Naive B cell (primary cell): ENCODE measurements at regions not wholly inside any gene's neighbourhood (a gene's known extent, or its start where the extent isn't known, plus 50 kb on each side); places are given as distances from the start of the nearest gene placed in this dataset.
"Not testable (repeated sequence)": the region's sequence is repeated elsewhere in the genome, so short reads cannot be mapped to it uniquely, and the experiment has no call there.

Experiments used
- ATAC-seq, 2 donors: fragments of 150-1000 bp; cut with Tn5 transposase; 2 replicates each; pipeline ENCODE4 v1.10.0; 2021; ENCODE audit warnings: low read depth in 2 of 2, mild to moderate bottlenecking in 2 of 2, moderate library complexity in 2 of 2
- DNase-seq: peaks from one replicate; pipeline ENCODE4 v3.0.0; 2022
- H3K27ac Mint-ChIP-seq, 6 donors: one replicate each; pipeline ENCODE4 v1.8.0; 2020 to 2022; ENCODE audit warnings: mild to moderate bottlenecking in 6 of 6, mixed read lengths in 6 of 6, moderate library complexity in 5 of 6, inconsistent platforms in 2 of 6
- H3K27me3 Mint-ChIP-seq, 3 donors: one replicate each; pipeline ENCODE4 v1.8.0; 2021 to 2022; ENCODE audit warnings: mixed read lengths in 3 of 3, mild to moderate bottlenecking in 1 of 3
- H3K36me3 Mint-ChIP-seq, 2 donors: one replicate each; pipeline ENCODE4 v1.8.0; 2020 to 2022; ENCODE audit warnings: mixed read lengths in 2 of 2, inconsistent platforms in 1 of 2, mild to moderate bottlenecking in 1 of 2
- H3K4me1 Mint-ChIP-seq, 3 donors: one replicate each; pipeline ENCODE4 v1.8.0; 2020 to 2022; ENCODE audit warnings: mixed read lengths in 3 of 3, inconsistent platforms in 1 of 3, mild to moderate bottlenecking in 1 of 3, moderate library complexity in 1 of 3
- H3K4me3 Mint-ChIP-seq, 8 donors: one replicate each; pipeline ENCODE4 v1.8.0; 2020 to 2022; ENCODE audit warnings: mild to moderate bottlenecking in 8 of 8, mixed read lengths in 8 of 8, moderate library complexity in 8 of 8, inconsistent platforms in 2 of 8
- H3K9me3 Mint-ChIP-seq, 7 donors: one replicate each; pipeline ENCODE4 v1.8.0; 2020 to 2022; ENCODE audit warnings: mixed read lengths in 7 of 7, mild to moderate bottlenecking in 5 of 7, inconsistent platforms in 2 of 7, moderate library complexity in 1 of 7

DNA sequence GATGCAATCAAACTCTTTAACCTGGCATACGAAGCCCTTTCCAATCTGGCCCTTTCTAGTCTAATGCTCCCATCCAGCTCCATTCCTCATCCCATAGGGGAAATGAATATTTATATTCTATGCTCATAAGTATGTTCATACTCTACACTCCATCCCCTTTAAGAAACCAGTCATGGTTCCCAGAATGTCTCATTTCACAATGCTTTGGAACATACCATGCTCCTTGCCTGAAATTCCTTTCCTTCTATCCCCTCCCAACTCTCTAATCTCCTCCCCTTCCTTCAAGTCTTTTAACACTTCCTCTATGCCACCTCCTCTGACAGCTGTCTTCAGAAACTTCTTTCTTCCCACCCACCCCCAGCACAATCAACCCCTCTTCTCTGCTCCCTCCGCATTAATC, 207.0 kb upstream of the CAND1 start:
- H3K4me3 Mint-ChIP-seq = no peak overlapping the region
- no peaks in the 10 kb centered on the region for H3K36me3 Mint-ChIP-seq
- ATAC-seq (no peak), DNase-seq (no peak)
- H3K27ac Mint-ChIP-seq = no peak overlapping the region
- H3K27me3 Mint-ChIP-seq = peaks cover 26 to 43% (median 31%) of the 10 kb centered on the region in 3 donors
- peaks cover 0 to 5% (median 0%) of the 10 kb centered on the region in 7 donors for H3K9me3 Mint-ChIP-seq
- H3K4me1 Mint-ChIP-seq = no peaks in the 10 kb centered on the region

GRCh38 chr12:67067453-67068203, 201.5 kb upstream of the CAND1 start:
- H3K27ac Mint-ChIP-seq = peak overlapping the region in 1 of 6 donors; percentile 60
- ATAC-seq = no peak
- no peaks in the 10 kb centered on the region for H3K36me3 Mint-ChIP-seq
- peaks cover 50 to 69% (median 55%) of the 10 kb centered on the region in 3 donors for H3K27me3 Mint-ChIP-seq
- DNase-seq = no peak
- peak overlapping the region in 7 of 8 donors; percentile 72 to 95 (median 86) for H3K4me3 Mint-ChIP-seq
- peaks cover 0 to 5% (median 0%) of the 10 kb centered on the region in 7 donors for H3K9me3 Mint-ChIP-seq
- peaks cover 15 to 28% (median 20%) of the 10 kb centered on the region in 3 donors for H3K4me1 Mint-ChIP-seq

DNA sequence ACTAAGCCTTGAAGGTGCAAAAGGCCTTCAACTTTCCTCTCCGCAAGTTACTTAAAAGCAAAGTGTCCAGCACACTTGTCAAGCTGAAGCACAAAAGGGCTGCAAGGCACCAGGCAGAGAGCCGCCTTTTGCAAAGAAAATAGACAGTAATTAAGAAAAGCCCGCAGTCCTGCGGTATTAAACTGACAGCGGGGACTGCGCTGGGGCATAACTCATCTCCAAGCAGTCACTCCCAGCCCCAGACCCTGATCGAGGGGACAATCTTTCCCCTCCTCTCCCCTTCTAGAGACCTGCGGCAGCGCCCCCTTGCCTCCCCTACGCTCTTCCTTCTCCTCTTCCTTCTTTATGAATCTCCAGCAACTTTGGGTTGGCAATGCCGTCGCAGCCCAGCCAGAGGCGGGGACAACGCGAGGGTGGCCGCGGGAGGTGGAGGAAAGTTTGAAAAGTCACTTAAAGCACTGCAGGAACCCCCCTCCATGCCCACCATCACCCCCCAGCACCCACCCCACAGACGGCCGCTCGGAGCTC, 200.9 kb upstream of the CAND1 start:
- peaks cover 50 to 69% (median 53%) of the 10 kb centered on the region in 3 donors for H3K27me3 Mint-ChIP-seq
- no peak for DNase-seq

DNA sequence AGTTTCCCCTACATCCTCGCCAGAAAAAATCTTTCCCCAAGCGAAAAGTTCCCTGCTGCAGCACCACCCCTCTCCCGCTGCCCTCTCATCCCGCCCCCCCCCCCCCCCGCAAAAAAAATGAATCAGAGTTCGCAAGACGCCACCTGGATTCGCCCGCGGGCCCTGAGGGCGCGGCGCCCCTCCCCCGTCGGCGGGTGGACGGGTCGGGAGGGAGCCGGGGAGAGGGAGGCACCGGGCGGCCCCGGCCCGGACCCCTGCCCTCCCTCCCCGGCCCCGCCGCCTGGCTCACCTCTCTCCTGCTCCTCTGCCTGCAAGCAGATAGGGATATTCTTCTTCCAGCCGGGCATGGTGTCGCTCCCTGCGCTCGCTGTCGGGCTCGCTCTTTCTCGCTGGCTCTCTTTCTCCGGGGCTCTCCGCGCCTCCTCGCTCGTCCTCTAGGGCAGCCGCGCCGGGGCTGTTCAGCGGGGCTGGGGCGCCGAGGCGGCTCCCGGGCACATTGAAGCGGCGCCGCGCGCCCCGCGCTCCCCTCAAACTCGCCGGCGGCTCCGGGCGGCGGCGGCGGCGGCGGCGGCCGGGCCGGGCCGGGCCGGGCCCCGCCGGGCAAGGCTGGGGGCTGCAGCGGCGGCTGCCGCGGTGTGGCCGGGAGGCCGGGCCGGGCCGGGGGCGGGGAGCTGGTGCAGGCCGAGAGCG, 200.3 kb upstream of the CAND1 start:
- H3K4me3 Mint-ChIP-seq = peak overlapping the region; percentile 72 to 95 (median 90)
- H3K36me3 Mint-ChIP-seq = no peaks in the 10 kb centered on the region
- ATAC-seq = peak; percentile 64 to 70
- H3K4me1 Mint-ChIP-seq = peaks cover 15 to 28% (median 20%) of the 10 kb centered on the region in 3 donors
- peaks cover 0 to 5% (median 0%) of the 10 kb centered on the region in 7 donors for H3K9me3 Mint-ChIP-seq
- no peak for DNase-seq
- no peak overlapping the region for H3K27ac Mint-ChIP-seq
- H3K27me3 Mint-ChIP-seq = peaks cover 50 to 74% (median 59%) of the 10 kb centered on the region in 3 donors

More for the DNA sequence above, 200.9 kb upstream of the CAND1 start:
- peaks cover 15 to 28% (median 20%) of the 10 kb centered on the region in 3 donors for H3K4me1 Mint-ChIP-seq
- ATAC-seq = peak in 1 of 2 donors; percentile 22
- peaks cover 0 to 5% (median 0%) of the 10 kb centered on the region in 7 donors for H3K9me3 Mint-ChIP-seq
- H3K36me3 Mint-ChIP-seq = no peaks in the 10 kb centered on the region
- peak overlapping the region in 1 of 6 donors; percentile 73 for H3K27ac Mint-ChIP-seq
- peak overlapping the region; percentile 72 to 95 (median 87) for H3K4me3 Mint-ChIP-seq

GRCh38 chr12:67069451-67070306, 199.5 kb upstream of the CAND1 start:
- Mint-ChIP-seq H3K4me1 (peaks cover 15 to 28% (median 20%) of the 10 kb centered on the region in 3 donors), H3K4me3 (peak overlapping the region; percentile 75 to 87 (median 80)), H3K27me3 (peaks cover 50 to 78% (median 66%) of the 10 kb centered on the region in 3 donors), H3K36me3 (no peaks in the 10 kb centered on the region), H3K9me3 (peaks cover 0 to 5% (median 0%) of the 10 kb centered on the region in 7 donors), H3K27ac (peak overlapping the region in 3 of 6 donors; percentile 36 to 83 (median 60))
- DNase-seq (no peak), ATAC-seq (peak; percentile 60 to 63)

DNA sequence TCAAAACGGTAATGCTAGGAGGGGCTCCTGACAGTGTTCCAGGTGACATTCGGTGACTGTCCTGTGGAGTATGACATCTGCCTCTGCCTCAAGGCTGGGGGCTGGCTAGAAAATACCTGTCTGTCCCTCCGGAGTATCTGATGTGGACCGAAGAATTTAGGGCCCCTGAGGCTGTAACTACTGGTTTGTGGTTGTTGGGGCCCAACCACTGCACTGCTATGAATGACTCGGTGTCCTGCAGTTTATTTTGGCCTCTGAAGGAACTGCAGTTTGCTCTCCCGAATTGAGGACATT, 198.9 kb upstream of the CAND1 start:
- DNase-seq (no peak), ATAC-seq (no peak)
- Mint-ChIP-seq H3K27ac (peak overlapping the region in 2 of 6 donors; percentile 36 to 60), H3K27me3 (peaks cover 51 to 82% (median 72%) of the 10 kb centered on the region in 3 donors), H3K9me3 (peaks cover 0 to 5% (median 0%) of the 10 kb centered on the region in 7 donors), H3K4me1 (peaks cover 15 to 28% (median 20%) of the 10 kb centered on the region in 3 donors), H3K4me3 (peak overlapping the region; percentile 75 to 87 (median 80)), H3K36me3 (no peaks in the 10 kb centered on the region)

GRCh38 chr12:67070604-67071003, 198.6 kb upstream of the CAND1 start:
- H3K27me3 Mint-ChIP-seq = peaks cover 52 to 82% (median 76%) of the 10 kb centered on the region in 3 donors
- peaks cover 15 to 28% (median 20%) of the 10 kb centered on the region in 3 donors for H3K4me1 Mint-ChIP-seq
- ATAC-seq = no peak

GRCh38 chr12:67072281-67072680, 196.9 kb upstream of the CAND1 start:
- DNase-seq, H3K27ac Mint-ChIP-seq, H3K9me3 Mint-ChIP-seq, H3K36me3 Mint-ChIP-seq, H3K4me3 Mint-ChIP-seq, ATAC-seq: not testable (repeated sequence)
- Mint-ChIP-seq H3K4me1 (peaks cover 15 to 28% (median 20%) of the 10 kb centered on the region in 3 donors), H3K27me3 (peaks cover 45 to 80% (median 73%) of the 10 kb centered on the region in 3 donors)

More at GRCh38 chr12:67070604-67071003, 198.6 kb upstream of the CAND1 start:
- H3K27ac Mint-ChIP-seq = no peak overlapping the region
- peak overlapping the region; percentile 45 to 81 (median 80) for H3K4me3 Mint-ChIP-seq
- peaks cover 0 to 5% (median 0%) of the 10 kb centered on the region in 7 donors for H3K9me3 Mint-ChIP-seq
- no peaks in the 10 kb centered on the region for H3K36me3 Mint-ChIP-seq
- DNase-seq = no peak

- Mint-ChIP-seq H3K36me3 (no peaks in the 10 kb centered on the region), H3K9me3 (peaks cover 0 to 5% (median 0%) of the 10 kb centered on the region in 7 donors), H3K27me3 (peaks cover 35 to 69% (median 62%) of the 10 kb centered on the region in 3 donors), H3K4me3 (no peak overlapping the region), H3K4me1 (peaks cover 12 to 19% (median 13%) of the 10 kb centered on the region in 3 donors), H3K27ac (peak overlapping the region in 1 of 6 donors; percentile 18)
- no peak for ATAC-seq
- no peak for DNase-seq
Measured at GRCh38 chr12:67073336-67073735, 195.8 kb upstream of the CAND1 start.

GRCh38 chr12:67074072-67074471, 195.1 kb upstream of the CAND1 start:
- Mint-ChIP-seq H3K4me3 (no peak overlapping the region), H3K4me1 (peaks cover 7 to 12% (median 8%) of the 10 kb centered on the region in 3 donors), H3K27ac (no peak overlapping the region), H3K27me3 (peaks cover 32 to 62% (median 55%) of the 10 kb centered on the region in 3 donors), H3K36me3 (no peaks in the 10 kb centered on the region), H3K9me3 (peaks cover 0 to 5% (median 0%) of the 10 kb centered on the region in 7 donors)
- DNase-seq (no peak), ATAC-seq (no peak)

- H3K4me3 Mint-ChIP-seq = no peak overlapping the region
- no peaks in the 10 kb centered on the region for H3K36me3 Mint-ChIP-seq
- peaks cover 0 to 1% (median 0%) of the 10 kb centered on the region in 7 donors for H3K9me3 Mint-ChIP-seq
- H3K4me1 Mint-ChIP-seq = no peaks in the 10 kb centered on the region
- no peak for DNase-seq
- H3K27me3 Mint-ChIP-seq = peaks cover 22 to 42% (median 33%) of the 10 kb centered on the region in 3 donors
- ATAC-seq = no peak
- H3K27ac Mint-ChIP-seq = no peak overlapping the region
Measured at GRCh38 chr12:67077617-67078016, 191.5 kb upstream of the CAND1 start.

DNA sequence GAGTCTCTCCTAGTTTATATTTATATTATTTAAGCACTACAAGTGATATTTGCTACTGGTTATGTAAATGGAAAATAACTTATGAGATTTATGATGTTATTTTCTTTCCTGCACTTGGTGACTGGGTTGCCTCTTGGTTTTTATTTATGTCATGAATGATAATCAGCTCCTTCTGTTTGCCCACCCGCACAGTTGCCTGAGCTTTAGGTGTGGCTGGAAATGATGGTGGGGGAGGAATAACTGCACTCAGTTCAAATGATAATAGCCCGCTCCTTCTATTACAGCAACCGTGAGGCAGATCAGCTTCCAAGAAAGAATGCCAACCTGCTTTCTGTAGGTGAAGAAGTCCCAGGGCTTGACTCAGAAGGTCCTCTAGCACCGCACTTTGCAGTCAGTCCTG, 190.2 kb upstream of the CAND1 start:
- DNase-seq (no peak), ATAC-seq (no peak)
- Mint-ChIP-seq H3K4me1 (no peaks in the 10 kb centered on the region), H3K9me3 (peaks cover 0 to 1% (median 0%) of the 10 kb centered on the region in 7 donors), H3K27ac (no peak overlapping the region), H3K27me3 (peaks cover 28 to 35% (median 30%) of the 10 kb centered on the region in 3 donors), H3K36me3 (no peaks in the 10 kb centered on the region), H3K4me3 (no peak overlapping the region)
